Activated CD8-positive, alpha-beta T cell treated with anti-CD3 and anti-CD28 coated beads for 36 hours (primary cell): ENCODE measurements at regions not wholly inside any gene's neighbourhood (a gene's known extent, or its start where the extent isn't known, plus 50 kb on each side); places are given as distances from the start of the nearest gene placed in this dataset.
"Not testable (repeated sequence)": the region's sequence is repeated elsewhere in the genome, so short reads cannot be mapped to it uniquely, and the experiment has no call there.

Source experiments
- ATAC-seq: fragments of 200-7000 bp; cut with Tn5 transposase; one replicate; pipeline ENCODE4 v1.10.0; 2021; ENCODE audit warnings: mild to moderate bottlenecking, moderate library complexity
- CTCF ChIA-PET: fragments of 350-600 bp; sonication (Branson Sonifier 250); formaldehyde crosslinking; loops from one replicate; lab custom pipeline; 2021; ENCODE audit warnings: antibody characterized with exemption; lab: Charles Lee
- POLR2A ChIA-PET: fragments of 350-600 bp; sonication (Branson Sonifier 250); formaldehyde crosslinking; loops from one replicate; lab custom pipeline; 2021; ENCODE audit warnings: antibody characterized with exemption; lab: Charles Lee
- DNase-seq: peaks from one replicate; pipeline ENCODE4 v3.0.0-alpha.2; 2020
- H3K27ac Mint-ChIP-seq: one replicate; pipeline ENCODE4 v1.8.0; 2021; ENCODE audit warnings: mild to moderate bottlenecking, mixed read lengths
- H3K27me3 Mint-ChIP-seq: one replicate; pipeline ENCODE4 v1.8.0; 2021; ENCODE audit warnings: mixed read lengths
- H3K36me3 Mint-ChIP-seq: one replicate; pipeline ENCODE4 v1.8.0; 2021; ENCODE audit warnings: low read depth, mixed read lengths
- H3K4me1 Mint-ChIP-seq: one replicate; pipeline ENCODE4 v1.8.0; 2021; ENCODE audit warnings: low read depth, mixed read lengths
- H3K4me3 Mint-ChIP-seq: one replicate; pipeline ENCODE4 v1.8.0; 2021; ENCODE audit warnings: mild to moderate bottlenecking, moderate library complexity, mixed read lengths
- H3K9me3 Mint-ChIP-seq: one replicate; pipeline ENCODE4 v1.8.0; 2021; ENCODE audit warnings: mixed read lengths
- CTCF ChIP-seq: fragments of 200-600 bp; IDR thresholded peaks from one replicate; pipeline ENCODE4 v1.8.0; 2022; ENCODE audit warnings: antibody characterized with exemption, mild to moderate bottlenecking
- intact Hi-C: fragments of 100-400 bp; cut with micrococcal nuclease; formaldehyde crosslinking; loops from one replicate; pipeline ENCODE4 v1.10.0; 2022

GRCh38 chr19:57031106-57031505, 88.7 kb upstream of the USP29 start:
- Mint-ChIP-seq H3K27ac (no peak overlapping the region), H3K4me1 (no peaks in the 10 kb centered on the region), H3K4me3 (no peak overlapping the region), H3K36me3 (peaks cover 5% of the 10 kb centered on the region), H3K27me3 (no peaks in the 10 kb centered on the region), H3K9me3 (peaks cover 29% of the 10 kb centered on the region)
- TF ChIP-seq CTCF = no peak
- ChIA-PET POLR2A (interaction anchor here (0.6 kb wide), 1 partner anchor 578 kb away, joined by 3 read pairs; no protein-coding TSS in a partner anchor), CTCF (no interaction called here)
- ATAC-seq (no peak), DNase-seq (no peak)
- intact Hi-C loops = no loop called here

GRCh38 chr19:57033576-57033975, 86.2 kb upstream of the USP29 start:
- no peak for TF ChIP-seq CTCF
- intact Hi-C loops = no loop called here
- H3K27me3 Mint-ChIP-seq = no peaks in the 10 kb centered on the region
- H3K4me3 Mint-ChIP-seq = no peak overlapping the region
- peaks cover 31% of the 10 kb centered on the region for H3K9me3 Mint-ChIP-seq
- H3K4me1 Mint-ChIP-seq = no peaks in the 10 kb centered on the region
- no peak overlapping the region for H3K27ac Mint-ChIP-seq
- DNase-seq (no peak), ATAC-seq (no peak)
- ChIA-PET POLR2A (no interaction called here), CTCF (no interaction called here)
- H3K36me3 Mint-ChIP-seq = peaks cover 5% of the 10 kb centered on the region

GRCh38 chr19:57034544-57034943, 85.2 kb upstream of the USP29 start:
- intact Hi-C loops = no loop called here
- no peak for TF ChIP-seq CTCF
- H3K27me3 Mint-ChIP-seq = no peaks in the 10 kb centered on the region
- H3K36me3 Mint-ChIP-seq = peaks cover 5% of the 10 kb centered on the region
- ATAC-seq = no peak
- no peak overlapping the region for H3K4me3 Mint-ChIP-seq
- ChIA-PET POLR2A (no interaction called here), CTCF (no interaction called here)
- no peaks in the 10 kb centered on the region for H3K4me1 Mint-ChIP-seq
- no peak overlapping the region for H3K27ac Mint-ChIP-seq
- H3K9me3 Mint-ChIP-seq = peaks cover 39% of the 10 kb centered on the region
- no peak for DNase-seq

GRCh38 chr19:57035740-57036139, 84.0 kb upstream of the USP29 start:
- H3K4me3 Mint-ChIP-seq, H3K27me3 Mint-ChIP-seq, CTCF ChIA-PET, POLR2A ChIA-PET, H3K4me1 Mint-ChIP-seq, H3K27ac Mint-ChIP-seq, intact Hi-C loops, H3K36me3 Mint-ChIP-seq, ATAC-seq, DNase-seq: not testable (repeated sequence)
- peaks cover 40% of the 10 kb centered on the region for H3K9me3 Mint-ChIP-seq

GRCh38 chr19:57037556-57037955, 82.2 kb upstream of the USP29 start:
- no peak for DNase-seq
- POLR2A ChIA-PET = no interaction called here
- no peak overlapping the region for H3K27ac Mint-ChIP-seq
- peaks cover 36% of the 10 kb centered on the region for H3K9me3 Mint-ChIP-seq
- H3K4me3 Mint-ChIP-seq = no peak overlapping the region
- TF ChIP-seq CTCF = no peak
- intact Hi-C loops = no loop called here
- ATAC-seq = no peak
- no peaks in the 10 kb centered on the region for H3K4me1 Mint-ChIP-seq
- peaks cover 4% of the 10 kb centered on the region for H3K36me3 Mint-ChIP-seq
- CTCF ChIA-PET = no interaction called here
- H3K27me3 Mint-ChIP-seq = no peaks in the 10 kb centered on the region

GRCh38 chr19:57047743-57048142, 72.0 kb upstream of the USP29 start:
- no peaks in the 10 kb centered on the region for H3K4me1 Mint-ChIP-seq
- H3K27me3 Mint-ChIP-seq = no peaks in the 10 kb centered on the region
- H3K4me3 Mint-ChIP-seq = no peak overlapping the region
- H3K36me3 Mint-ChIP-seq = no peaks in the 10 kb centered on the region
- no peak for DNase-seq
- ATAC-seq = no peak
- intact Hi-C loops = no loop called here
- TF ChIP-seq CTCF = no peak
- ChIA-PET POLR2A (no interaction called here), CTCF (no interaction called here)
- H3K9me3 Mint-ChIP-seq = peaks cover 24% of the 10 kb centered on the region
- H3K27ac Mint-ChIP-seq = no peak overlapping the region
